NT2/D1 (cell line): ENCODE measurements at regions not wholly inside any gene's neighbourhood (a gene's known extent, or its start where the extent isn't known, plus 50 kb on each side); places are given as distances from the start of the nearest gene placed in this dataset.
A peak's percentile ranks its signal among the peaks of the same experiment; 100 is the strongest.

Experiments
- DNase-seq: peaks from one replicate; pipeline ENCODE4 v3.0.0-alpha.2; 2011; ENCODE audit warnings: low read depth, low spot score
- H3K27me3 ChIP-seq: 2 replicates; pipeline ENCODE4 v1.6.0; 2011; ENCODE audit warnings: mild to moderate bottlenecking; ENCODE audit not compliant: insufficient read length, insufficient read depth
- H3K36me3 ChIP-seq: 2 replicates; pipeline ENCODE4 v1.6.1; 2011; ENCODE audit warnings: mild to moderate bottlenecking, low read length, mixed read lengths; ENCODE audit not compliant: insufficient read depth, insufficient read length
- H3K4me1 ChIP-seq: 2 replicates; pipeline ENCODE4 v1.5.1; 2011; ENCODE audit not compliant: insufficient read depth, insufficient read length
- H3K4me3 ChIP-seq: 2 replicates; pipeline ENCODE4 v1.5.1; 2011; ENCODE audit warnings: low read depth; ENCODE audit not compliant: insufficient read length
- H3K9ac ChIP-seq: 2 replicates; pipeline ENCODE4 v1.6.0; 2011; ENCODE audit warnings: low read depth; ENCODE audit not compliant: insufficient read length
- H3K9me3 ChIP-seq: 2 replicates; pipeline ENCODE4 v1.5.1; 2011; ENCODE audit warnings: mild to moderate bottlenecking, low read length; ENCODE audit not compliant: insufficient read depth
- SUZ12 ChIP-seq: IDR thresholded peaks from 2 replicates; pipeline ENCODE4 v1.6.1; 2011; ENCODE audit not compliant: insufficient read length, insufficient read depth; ENCODE audit errors: extremely low read depth
- YY1 ChIP-seq: IDR thresholded peaks from 2 replicates; pipeline ENCODE4 v1.6.1; 2011; ENCODE audit not compliant: insufficient read length, insufficient read depth
- ZNF274 ChIP-seq: IDR thresholded peaks from 2 replicates; pipeline ENCODE4 v1.6.1; 2011; ENCODE audit warnings: mild to moderate bottlenecking, low read depth, low read length

DNA sequence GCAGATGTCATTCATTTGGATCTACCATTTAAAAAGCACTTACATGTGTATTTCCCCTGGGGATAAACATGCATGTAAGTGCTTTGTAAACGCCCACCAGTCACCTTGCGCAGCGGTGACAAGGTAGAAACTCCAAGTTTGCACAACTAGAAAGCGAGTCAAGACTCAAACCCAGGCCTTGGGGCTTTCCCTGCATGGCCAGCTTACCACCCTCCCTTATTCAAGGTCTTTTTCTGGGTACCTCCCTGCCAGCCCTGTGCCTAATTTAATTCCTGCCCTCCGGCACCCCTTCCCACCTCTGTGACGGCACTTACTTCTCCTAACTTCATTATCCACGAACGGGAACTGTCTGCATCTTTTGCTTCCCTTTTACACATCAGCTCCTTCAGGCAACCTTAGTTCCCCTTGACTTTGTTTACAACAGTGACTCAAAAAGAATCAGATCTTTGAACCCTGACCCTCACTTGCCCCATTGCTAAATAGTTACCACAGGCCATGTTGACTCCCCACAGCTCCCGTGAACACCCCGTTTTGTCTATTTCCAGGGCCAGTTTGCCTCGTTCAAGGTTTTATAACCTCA lies 138.3 kb upstream of the ETS2 start:
- H3K27me3 ChIP-seq, result peaks cover 11% of the 10 kb centered on the region
- no peaks in the 10 kb centered on the region for H3K4me1 ChIP-seq
- DNase-seq, result no peak
- H3K4me3 ChIP-seq, result no peak overlapping the region
- H3K9me3 ChIP-seq, result no peaks in the 10 kb centered on the region
- no peak overlapping the region for H3K9ac ChIP-seq
- no peak for TF ChIP-seq ZNF274
- TF ChIP-seq YY1, result no peak
- TF ChIP-seq SUZ12, result no peak
- no peaks in the 10 kb centered on the region for H3K36me3 ChIP-seq

DNA sequence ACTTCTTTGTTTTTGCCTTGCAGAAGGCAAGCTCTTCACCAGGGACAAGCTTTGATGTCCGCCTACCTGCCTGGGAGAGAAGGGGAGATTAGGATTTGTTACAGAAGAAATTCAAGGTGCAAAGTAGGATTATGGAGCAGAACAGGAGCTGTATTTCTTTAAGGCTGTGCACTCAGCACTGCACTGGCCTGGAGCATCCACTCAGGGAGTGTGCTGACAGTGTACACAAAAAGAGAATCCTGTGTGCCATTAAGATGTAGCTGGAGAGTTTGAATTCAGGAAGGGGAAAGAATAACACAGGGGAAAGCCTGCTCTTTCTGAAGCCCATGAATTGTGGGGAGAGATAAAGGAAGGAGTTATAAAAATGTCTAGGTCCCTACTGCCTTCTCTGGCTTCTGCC lies 137.7 kb upstream of the ETS2 start:
- no peak overlapping the region for H3K9ac ChIP-seq
- no peaks in the 10 kb centered on the region for H3K4me1 ChIP-seq
- no peak for DNase-seq
- no peak for TF ChIP-seq YY1
- TF ChIP-seq ZNF274, result no peak
- TF ChIP-seq SUZ12, result no peak
- H3K4me3 ChIP-seq, result no peak overlapping the region
- peaks cover 4% of the 10 kb centered on the region for H3K27me3 ChIP-seq
- H3K9me3 ChIP-seq, result no peaks in the 10 kb centered on the region
- no peaks in the 10 kb centered on the region for H3K36me3 ChIP-seq

DNA sequence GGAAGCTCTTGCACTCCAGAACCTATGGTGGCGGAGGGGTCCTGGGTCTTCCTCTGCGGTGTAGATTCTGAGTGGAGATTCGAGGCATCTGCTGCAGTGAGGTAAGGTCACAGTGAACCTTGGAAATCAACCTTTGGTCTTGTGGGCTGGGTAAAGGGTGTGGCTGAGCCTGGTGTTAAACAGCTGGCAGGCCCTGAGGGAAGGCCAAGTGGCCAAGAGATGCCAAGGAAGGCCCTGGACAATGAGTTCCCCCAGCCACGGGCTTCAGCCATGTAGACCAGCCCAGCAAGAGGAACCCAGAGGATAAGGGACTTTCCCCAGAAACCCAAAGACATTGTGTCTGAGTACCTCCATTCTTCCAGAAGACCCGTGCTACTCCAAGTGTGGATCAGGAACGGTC lies 137.2 kb upstream of the ETS2 start:
- no peak overlapping the region for H3K9ac ChIP-seq

DNA sequence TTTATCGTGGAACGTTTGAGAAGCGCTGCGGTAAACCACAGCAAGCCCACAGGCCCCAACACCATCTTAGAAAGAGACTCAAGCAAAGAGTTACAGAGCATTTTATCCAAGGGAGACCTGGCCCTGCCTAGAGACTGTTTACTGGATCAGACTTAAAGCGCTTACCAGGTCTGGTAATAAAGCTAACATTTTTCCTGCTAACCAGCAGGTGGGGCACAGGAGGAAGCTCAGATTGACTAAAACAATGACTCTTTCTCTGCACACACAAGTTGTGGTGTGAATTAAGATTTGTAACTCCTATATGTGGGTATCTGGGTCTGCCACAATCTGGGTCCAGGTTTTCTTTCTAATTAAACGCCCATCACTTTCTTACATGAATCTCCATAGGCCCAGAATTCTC lies 136.5 kb upstream of the ETS2 start:
- no peaks in the 10 kb centered on the region for H3K36me3 ChIP-seq
- H3K9me3 ChIP-seq, result no peaks in the 10 kb centered on the region
- no peak overlapping the region for H3K9ac ChIP-seq
- TF ChIP-seq ZNF274 (no peak), SUZ12 (no peak), YY1 (no peak)
- no peaks in the 10 kb centered on the region for H3K4me1 ChIP-seq
- no peak overlapping the region for H3K4me3 ChIP-seq
- no peaks in the 10 kb centered on the region for H3K27me3 ChIP-seq
- DNase-seq, result peak; percentile 23

More for the DNA sequence above, 137.2 kb upstream of the ETS2 start:
- H3K36me3 ChIP-seq, result no peaks in the 10 kb centered on the region
- H3K27me3 ChIP-seq, result no peaks in the 10 kb centered on the region
- H3K4me3 ChIP-seq, result no peak overlapping the region
- no peak for DNase-seq
- H3K4me1 ChIP-seq, result no peaks in the 10 kb centered on the region
- no peak for TF ChIP-seq SUZ12
- no peak for TF ChIP-seq ZNF274
- TF ChIP-seq YY1, result no peak
- no peaks in the 10 kb centered on the region for H3K9me3 ChIP-seq

DNA sequence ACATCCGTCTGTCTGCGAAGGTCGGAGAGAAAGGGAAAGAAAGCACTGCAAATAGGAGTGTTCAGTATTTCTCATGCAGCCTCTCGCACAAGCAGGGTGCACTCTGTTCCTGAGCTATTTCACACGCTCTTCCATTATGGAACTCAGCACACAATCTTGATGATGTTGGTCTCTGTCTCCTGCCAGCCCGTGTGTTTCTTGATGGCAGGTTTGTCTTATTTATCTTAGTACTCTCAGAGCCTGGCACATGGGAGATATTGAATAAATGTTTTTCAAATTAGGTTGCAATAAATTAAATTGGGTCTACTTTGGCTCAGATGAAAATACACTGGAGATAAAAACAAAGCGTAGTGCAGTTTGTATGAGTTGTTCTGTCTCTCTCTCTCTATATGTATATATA lies 134.9 kb upstream of the ETS2 start:
- H3K4me1 ChIP-seq, result no peaks in the 10 kb centered on the region
- no peaks in the 10 kb centered on the region for H3K36me3 ChIP-seq
- H3K9me3 ChIP-seq, result no peaks in the 10 kb centered on the region
- H3K9ac ChIP-seq, result no peak overlapping the region
- DNase-seq, result no peak
- TF ChIP-seq YY1 (no peak), ZNF274 (no peak), SUZ12 (no peak)
- no peaks in the 10 kb centered on the region for H3K27me3 ChIP-seq
- no peak overlapping the region for H3K4me3 ChIP-seq

DNA sequence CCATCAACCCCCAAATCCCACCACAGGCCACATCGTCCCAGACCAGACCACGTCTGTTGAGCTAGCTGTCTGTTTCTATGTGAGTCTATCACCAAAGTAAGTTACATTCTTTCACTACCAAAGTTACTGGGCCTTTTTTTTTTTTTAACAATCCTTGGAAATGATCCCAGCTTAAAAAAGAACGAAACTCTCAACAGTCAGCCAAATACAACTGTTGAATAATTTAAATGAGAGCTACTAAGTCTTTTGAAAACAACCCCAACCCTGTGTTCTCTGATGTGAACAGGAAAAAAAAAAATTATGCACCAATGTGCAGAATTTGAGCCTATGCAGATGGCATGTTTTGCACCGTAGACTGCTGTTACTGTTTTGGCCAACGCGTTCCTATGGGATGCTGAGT lies 134.0 kb upstream of the ETS2 start:
- H3K9me3 ChIP-seq, result no peaks in the 10 kb centered on the region
- no peak overlapping the region for H3K9ac ChIP-seq
- TF ChIP-seq YY1, result no peak
- no peak for TF ChIP-seq ZNF274
- TF ChIP-seq SUZ12, result no peak
- H3K4me1 ChIP-seq, result no peaks in the 10 kb centered on the region
- H3K4me3 ChIP-seq, result no peak overlapping the region
- H3K27me3 ChIP-seq, result no peaks in the 10 kb centered on the region
- DNase-seq, result no peak
- H3K36me3 ChIP-seq, result no peaks in the 10 kb centered on the region

DNA sequence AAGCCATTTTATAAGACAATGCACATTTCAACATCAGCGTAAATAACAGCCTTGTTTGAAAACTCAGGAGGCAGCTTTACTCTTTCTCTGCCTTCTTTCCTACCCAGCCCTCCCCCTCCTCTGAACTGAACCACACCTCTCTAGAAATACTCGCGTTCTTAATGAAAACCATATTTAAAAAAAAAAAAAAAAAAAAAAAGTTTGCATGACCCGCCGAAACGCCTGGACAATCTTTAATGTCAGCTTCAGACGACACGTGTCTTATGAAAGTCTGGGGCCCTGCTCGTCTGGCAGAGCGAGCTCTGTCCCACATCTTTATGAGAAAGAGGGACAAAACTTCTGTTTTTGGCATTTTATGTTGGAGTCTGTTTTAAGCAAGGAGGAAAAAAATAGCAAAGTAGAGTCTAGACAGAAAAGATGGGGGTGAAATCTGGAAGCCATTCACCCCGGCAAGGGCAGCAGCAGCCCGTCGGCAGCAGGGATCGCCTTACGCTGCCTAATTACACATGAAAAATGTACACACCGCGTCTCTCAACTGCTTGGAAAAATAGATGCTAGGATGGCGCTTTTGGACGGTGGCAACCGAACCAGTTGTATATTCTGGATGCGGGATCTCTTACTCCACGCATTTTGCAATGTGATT lies 130.4 kb upstream of the ETS2 start:
- no peak for DNase-seq
- H3K27me3 ChIP-seq, result no peaks in the 10 kb centered on the region
- TF ChIP-seq YY1 (no peak), ZNF274 (no peak), SUZ12 (no peak)

More for the DNA sequence above, 130.4 kb upstream of the ETS2 start:
- H3K9ac ChIP-seq, result no peak overlapping the region
- no peaks in the 10 kb centered on the region for H3K36me3 ChIP-seq
- H3K9me3 ChIP-seq, result no peaks in the 10 kb centered on the region
- H3K4me3 ChIP-seq, result no peak overlapping the region
- no peaks in the 10 kb centered on the region for H3K4me1 ChIP-seq
